Neuronal stem cell (in vitro differentiated cells): ENCODE measurements at regions not wholly inside any gene's neighbourhood (a gene's known extent, or its start where the extent isn't known, plus 50 kb on each side); places are given as distances from the start of the nearest gene placed in this dataset.

Experiments
- DNase-seq: peaks from one replicate; pipeline ENCODE4 v3.0.0-alpha.2; 2013; ENCODE audit warnings: low spot score
- H2AFZ ChIP-seq: one replicate; pipeline ENCODE4 v1.6.1; 2013; ENCODE audit warnings: mild to moderate bottlenecking, low read length, inconsistent platforms
- H2AK5ac ChIP-seq: 2 replicates; pipeline ENCODE4 v1.6.1; 2013; ENCODE audit warnings: low read depth, mild to moderate bottlenecking, inconsistent platforms, low read length, moderate library complexity, mixed read lengths
- H2BK120ac ChIP-seq: 2 replicates; pipeline ENCODE4 v1.6.1; 2013; ENCODE audit warnings: low read depth, mild to moderate bottlenecking, inconsistent platforms, low read length, moderate library complexity, mixed read lengths
- H2BK12ac ChIP-seq: one replicate; pipeline ENCODE4 v1.6.1; 2013; ENCODE audit warnings: low read length, inconsistent platforms
- H2BK15ac ChIP-seq: 2 replicates; pipeline ENCODE4 v1.6.1; 2013; ENCODE audit warnings: mild to moderate bottlenecking, low read length, inconsistent platforms, mixed read lengths
- H2BK5ac ChIP-seq: one replicate; pipeline ENCODE4 v1.6.1; 2013; ENCODE audit warnings: inconsistent platforms, mild to moderate bottlenecking, low read length, moderate library complexity
- H3K14ac ChIP-seq: one replicate; pipeline ENCODE4 v1.6.1; 2013; ENCODE audit warnings: low read length, inconsistent platforms
- H3K18ac ChIP-seq: 2 replicates; pipeline ENCODE4 v1.6.1; 2013; ENCODE audit warnings: low read length, inconsistent platforms
- H3K23ac ChIP-seq: 2 replicates; pipeline ENCODE4 v1.6.1; 2013; ENCODE audit warnings: low read depth, mild to moderate bottlenecking, mixed read lengths, low read length, inconsistent platforms; ENCODE audit not compliant: poor library complexity
- H3K27ac ChIP-seq: replicated peaks from 3 replicates; pipeline ENCODE4 v1.5.1; 2013; ENCODE audit warnings: low read length, inconsistent platforms
- H3K27me3 ChIP-seq, 3 experiments: 2 replicates each; pipeline ENCODE4 v1.6.1; 2013; ENCODE audit warnings: low read length in 3 of 3, mild to moderate bottlenecking in 2 of 3, inconsistent platforms in 1 of 3, low read depth in 1 of 3, mixed read lengths in 1 of 3, moderate library complexity in 1 of 3; ENCODE audit not compliant: control insufficient read depth in 3 of 3, insufficient read depth in 3 of 3
- H3K36me3 ChIP-seq, 2 donors: replicated peaks in 1 of 2; 2 replicates each; pipeline ENCODE4 v1.6.1; 2013; ENCODE audit warnings: low read length in 2 of 2; ENCODE audit not compliant: control insufficient read depth in 2 of 2, insufficient read depth in 2 of 2
- H3K4ac ChIP-seq: 2 replicates; pipeline ENCODE4 v1.6.1; 2013; ENCODE audit warnings: inconsistent platforms, mild to moderate bottlenecking, low read length, moderate library complexity
- H3K4me1 ChIP-seq, 2 donors: 1 replicate in 1 of 2; 2 replicates in 1 of 2; pipeline ENCODE4 v1.6.1; 2013; ENCODE audit warnings: low read length in 2 of 2, low read depth in 1 of 2; ENCODE audit not compliant: control insufficient read depth in 2 of 2, insufficient read depth in 1 of 2
- H3K4me2 ChIP-seq: one replicate; pipeline ENCODE4 v1.6.1; 2013; ENCODE audit warnings: mild to moderate bottlenecking, low read length, inconsistent platforms; ENCODE audit not compliant: insufficient read depth, poor library complexity, severe bottlenecking
- H3K4me3 ChIP-seq, 2 donors: 2 replicates each; pipeline ENCODE4 v1.5.1; 2013; ENCODE audit warnings: low read length in 2 of 2, mild to moderate bottlenecking in 2 of 2, inconsistent platforms in 1 of 2, moderate library complexity in 1 of 2
- H3K79me1 ChIP-seq: one replicate; pipeline ENCODE4 v1.6.1; 2013; ENCODE audit warnings: low read depth, mild to moderate bottlenecking, inconsistent platforms, low read length, moderate library complexity
- H3K9ac ChIP-seq: one replicate; pipeline ENCODE4 v1.6.1; 2013; ENCODE audit warnings: mild to moderate bottlenecking, low read depth, low read length, inconsistent platforms; ENCODE audit not compliant: poor library complexity
- H3K9me3 ChIP-seq, 2 donors: replicated peaks in 1 of 2; 2 replicates each; pipeline versions ENCODE3 to v1.6.1; 2013; ENCODE audit warnings: low read length in 2 of 2, mild to moderate bottlenecking in 2 of 2, inconsistent platforms in 1 of 2, low read depth in 1 of 2, mixed read lengths in 1 of 2, moderate library complexity in 1 of 2; ENCODE audit not compliant: control insufficient read depth in 2 of 2, insufficient read depth in 1 of 2
- H4K8ac ChIP-seq: one replicate; pipeline ENCODE4 v1.6.1; 2013; ENCODE audit warnings: low read depth, mild to moderate bottlenecking, inconsistent platforms, low read length, moderate library complexity
- H4K91ac ChIP-seq: one replicate; pipeline ENCODE4 v1.6.1; 2013; ENCODE audit warnings: low read length, low read depth, mild to moderate bottlenecking, inconsistent platforms; ENCODE audit not compliant: poor library complexity
- WGBS, 2 donors: extraction: QIAGEN DNeasy Blood & Tissue Kit; methylation state at CpG; one replicate each; pipeline ENCODE4 v1.1.7; 2013; ENCODE audit warnings: missing lambda C conversion rate in 2 of 2, mixed read lengths in 1 of 2; ENCODE audit not compliant: insufficient read length in 2 of 2, insufficient replicate concordance in 1 of 2; ENCODE audit errors: extremely low coverage in 2 of 2; 5-methylcytosine and 5-hydroxymethylcytosine counted together

DNA sequence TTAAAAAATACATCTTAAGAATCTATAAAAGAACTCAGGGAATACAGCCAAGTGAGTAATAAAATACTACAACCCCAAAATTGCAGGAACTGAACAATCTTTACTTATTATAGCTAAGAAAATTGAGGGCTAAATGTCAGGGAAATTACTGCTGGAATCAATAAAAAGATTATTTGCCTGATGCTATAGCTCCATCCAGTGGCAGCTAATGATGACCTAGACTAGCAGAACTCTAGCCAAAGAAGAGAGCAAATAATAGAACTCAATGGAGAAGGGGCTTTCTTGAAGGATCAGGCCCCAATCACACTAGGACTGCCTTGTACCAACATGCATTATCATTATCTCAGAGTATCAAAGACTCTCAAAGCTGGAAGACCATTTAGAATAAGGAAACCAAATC, 85.0 kb upstream of the FAM241A start:
- Histone ChIP-seq H3K4me1 (no peaks in the 10 kb centered on the region), H3K27me3 (no peaks in the 10 kb centered on the region), H3K9me3 (no peaks in the 10 kb centered on the region), H2BK5ac (no peak overlapping the region), H3K14ac (no peak overlapping the region), H2BK12ac (no peak overlapping the region), H3K4me2 (no peak overlapping the region), H3K18ac (no peak overlapping the region), H3K36me3 (no peaks in the 10 kb centered on the region), H3K9ac (no peak overlapping the region), H2BK15ac (no peak overlapping the region), H3K27ac (no peak overlapping the region), H3K4ac (no peak overlapping the region), H3K4me3 (no peak overlapping the region), H2BK120ac (no peak overlapping the region), H4K8ac (no peak overlapping the region), H3K23ac (no peak overlapping the region), H2AK5ac (no peak overlapping the region), H3K79me1 (no peaks in the 10 kb centered on the region), H4K91ac (no peak overlapping the region), H2AFZ (no peak overlapping the region)
- peak; percentile 14 for DNase-seq

DNA sequence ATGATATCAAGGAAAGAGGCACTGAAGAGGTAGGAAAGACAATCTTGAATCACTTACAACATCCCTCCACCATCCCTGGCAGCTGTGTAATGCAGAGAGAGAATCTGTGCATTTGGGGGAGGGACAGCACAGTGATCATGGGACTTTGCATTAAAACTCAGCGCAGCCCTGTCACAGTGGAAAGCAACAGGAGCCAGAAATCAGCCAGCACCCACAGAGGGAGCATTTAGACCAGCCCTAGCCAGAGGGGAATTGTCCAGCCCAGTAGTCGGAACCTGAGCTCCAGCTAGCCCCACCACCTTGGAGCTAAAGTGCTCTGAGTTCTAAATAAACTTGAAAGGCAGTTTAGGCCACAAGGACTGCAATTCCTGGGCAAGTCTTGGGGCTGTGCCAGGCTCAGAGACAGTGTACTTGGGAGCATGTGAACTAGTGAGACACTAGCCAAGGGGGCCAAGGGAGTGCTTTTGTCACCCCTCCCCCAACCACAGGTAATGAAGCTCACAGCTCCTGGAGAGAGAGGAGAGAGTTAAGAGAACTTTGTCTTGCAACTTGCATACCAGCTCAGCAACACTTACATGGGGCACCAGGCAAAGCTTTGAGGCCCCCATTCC, 83.9 kb upstream of the FAM241A start:
- Histone ChIP-seq H3K4me1 (no peaks in the 10 kb centered on the region), H4K91ac (no peak overlapping the region), H2BK12ac (no peak overlapping the region), H3K14ac (no peak overlapping the region), H2BK5ac (no peak overlapping the region), H2BK120ac (no peak overlapping the region), H3K9ac (no peak overlapping the region), H3K27me3 (no peaks in the 10 kb centered on the region), H2AFZ (no peak overlapping the region), H2BK15ac (no peak overlapping the region), H3K4me2 (no peak overlapping the region), H3K27ac (no peak overlapping the region), H3K9me3 (no peaks in the 10 kb centered on the region), H3K79me1 (no peaks in the 10 kb centered on the region), H3K18ac (no peak overlapping the region), H3K23ac (no peak overlapping the region), H3K4me3 (no peak overlapping the region), H2AK5ac (no peak overlapping the region), H4K8ac (no peak overlapping the region), H3K4ac (no peak overlapping the region), H3K36me3 (no peaks in the 10 kb centered on the region)
- no peak for DNase-seq
- no CpG with 5 or more reads among the region's 2 CpGs for WGBS, 2 donors

GRCh38 chr4:112063260-112063659, 82.0 kb upstream of the FAM241A start:
- no peak overlapping the region for H2BK12ac ChIP-seq

DNA sequence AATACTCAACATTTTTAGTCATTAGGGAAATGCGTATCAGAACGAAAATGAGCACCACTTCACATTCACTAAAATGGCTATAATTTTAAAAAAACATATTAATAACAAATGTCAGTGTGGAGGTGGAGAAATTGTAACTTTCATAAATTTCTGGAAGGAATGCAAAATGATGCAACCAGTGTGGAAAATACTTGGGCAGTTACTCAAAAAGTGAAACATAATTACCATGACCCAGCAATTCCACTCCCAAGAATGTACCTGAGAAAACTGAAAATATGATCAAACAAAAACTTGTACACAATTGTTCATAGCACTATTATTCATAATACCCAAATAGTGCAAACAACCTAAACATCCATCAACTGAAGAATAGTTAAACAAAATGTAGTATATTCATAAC, 76.1 kb upstream of the FAM241A start:
- Histone ChIP-seq H2BK15ac (no peak overlapping the region), H2BK5ac (no peak overlapping the region), H3K18ac (no peak overlapping the region), H3K14ac (no peak overlapping the region), H3K27me3 (no peaks in the 10 kb centered on the region), H4K91ac (no peak overlapping the region), H3K4me2 (no peak overlapping the region), H2AFZ (no peak overlapping the region), H4K8ac (no peak overlapping the region), H3K4ac (no peak overlapping the region), H3K9ac (no peak overlapping the region), H3K9me3 (no peaks in the 10 kb centered on the region), H3K23ac (no peak overlapping the region), H2BK12ac (no peak overlapping the region), H2AK5ac (no peak overlapping the region), H3K4me1 (no peaks in the 10 kb centered on the region), H3K79me1 (no peaks in the 10 kb centered on the region), H3K4me3 (no peak overlapping the region), H3K36me3 (no peaks in the 10 kb centered on the region), H3K27ac (no peak overlapping the region), H2BK120ac (no peak overlapping the region)
- no peak for DNase-seq
- WGBS, 2 donors, result no CpG with 5 or more reads among the region's 2 CpGs

More at GRCh38 chr4:112063260-112063659, 82.0 kb upstream of the FAM241A start:
- no peak overlapping the region for H3K18ac ChIP-seq
- no peak overlapping the region for H3K23ac ChIP-seq
- H2BK15ac ChIP-seq, result no peak overlapping the region
- no peaks in the 10 kb centered on the region for H3K9me3 ChIP-seq
- no peak overlapping the region for H4K8ac ChIP-seq
- no peaks in the 10 kb centered on the region for H3K27me3 ChIP-seq
- no peak overlapping the region for H3K4me2 ChIP-seq
- no peak overlapping the region for H3K27ac ChIP-seq
- H2BK5ac ChIP-seq, result no peak overlapping the region
- H3K36me3 ChIP-seq, result no peaks in the 10 kb centered on the region
- no peak overlapping the region for H4K91ac ChIP-seq
- no peak overlapping the region for H2BK120ac ChIP-seq
- H2AFZ ChIP-seq, result no peak overlapping the region
- no peaks in the 10 kb centered on the region for H3K79me1 ChIP-seq
- no peak overlapping the region for H3K4me3 ChIP-seq
- H3K4ac ChIP-seq, result no peak overlapping the region
- no CpG with 5 or more reads among the region's 1 CpG for WGBS, 2 donors
- no peak for DNase-seq
- no peak overlapping the region for H3K14ac ChIP-seq
- no peaks in the 10 kb centered on the region for H3K4me1 ChIP-seq
- no peak overlapping the region for H2AK5ac ChIP-seq
- no peak overlapping the region for H3K9ac ChIP-seq
